Rectal smooth muscle tissue (tissue), 1 donor: ENCODE measurements at regions not wholly inside any gene's neighbourhood (a gene's known extent, or its start where the extent isn't known, plus 50 kb on each side); places are given as distances from the start of the nearest gene placed in this dataset.
A peak's percentile ranks its signal among the peaks of the same experiment; 100 is the strongest.

Experiments
- H3K27ac ChIP-seq: one replicate; pipeline ENCODE4 v1.7.0; 2013; ENCODE audit warnings: low read depth, low read length, inconsistent platforms
- H3K27me3 ChIP-seq: one replicate; pipeline ENCODE4 v1.7.0; 2013; ENCODE audit warnings: low read length; ENCODE audit not compliant: control insufficient read depth, insufficient read depth
- H3K36me3 ChIP-seq: one replicate; pipeline ENCODE4 v1.7.0; 2013; ENCODE audit warnings: low read length; ENCODE audit not compliant: control insufficient read depth, insufficient read depth
- H3K4me1 ChIP-seq: one replicate; pipeline ENCODE4 v1.7.0; 2013; ENCODE audit warnings: low read length; ENCODE audit not compliant: control insufficient read depth, insufficient read depth
- H3K4me3 ChIP-seq: one replicate; pipeline ENCODE4 v1.7.0; 2013; ENCODE audit warnings: low read length
- H3K9ac ChIP-seq: one replicate; pipeline ENCODE4 v1.7.0; 2013; ENCODE audit warnings: low read length

GRCh38 chr3:72494626-72495025, 353.6 kb downstream of the SHQ1 start:
- no peak overlapping the region for H3K4me3 ChIP-seq
- no peak overlapping the region for H3K27ac ChIP-seq
- H3K36me3 ChIP-seq = no peaks in the 10 kb centered on the region
- no peaks in the 10 kb centered on the region for H3K27me3 ChIP-seq
- no peak overlapping the region for H3K9ac ChIP-seq
- H3K4me1 ChIP-seq = peaks cover 2% of the 10 kb centered on the region

- Histone ChIP-seq H3K4me3 (no peak overlapping the region), H3K27ac (no peak overlapping the region), H3K9ac (no peak overlapping the region), H3K27me3 (no peaks in the 10 kb centered on the region), H3K4me1 (peaks cover 2% of the 10 kb centered on the region), H3K36me3 (no peaks in the 10 kb centered on the region)
These were observed 354.1 kb downstream of the SHQ1 start for GRCh38 chr3:72494130-72494529.

DNA sequence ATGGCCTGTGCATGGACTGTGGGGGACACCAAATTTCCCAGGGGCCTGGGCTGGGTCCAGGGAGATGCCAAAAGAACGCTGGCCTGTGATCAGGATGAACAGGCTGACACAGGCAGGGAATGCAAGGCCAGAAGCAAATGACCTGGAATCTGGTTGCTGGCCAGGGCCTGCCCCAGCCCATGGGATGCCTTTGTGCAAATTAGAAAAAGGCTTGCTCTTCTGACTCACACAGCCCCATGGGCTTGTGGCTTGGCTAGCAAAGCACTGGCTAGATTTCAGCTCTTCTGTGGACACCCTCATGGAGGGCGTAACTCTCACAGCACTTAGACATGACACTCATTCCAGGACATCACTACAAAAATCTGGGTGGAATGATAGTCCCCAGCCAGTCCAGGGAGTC, 356.0 kb downstream of the SHQ1 start:
- H3K27me3 ChIP-seq = no peaks in the 10 kb centered on the region
- H3K36me3 ChIP-seq = no peaks in the 10 kb centered on the region
- H3K4me3 ChIP-seq = no peak overlapping the region
- H3K27ac ChIP-seq = no peak overlapping the region
- peaks cover 7% of the 10 kb centered on the region for H3K4me1 ChIP-seq
- no peak overlapping the region for H3K9ac ChIP-seq

- Histone ChIP-seq H3K4me3 (no peak overlapping the region), H3K9ac (no peak overlapping the region), H3K27me3 (no peaks in the 10 kb centered on the region), H3K36me3 (no peaks in the 10 kb centered on the region), H3K4me1 (peaks cover 10% of the 10 kb centered on the region), H3K27ac (no peak overlapping the region)
These were observed 357.4 kb downstream of the SHQ1 start for GRCh38 chr3:72490688-72491435.

DNA sequence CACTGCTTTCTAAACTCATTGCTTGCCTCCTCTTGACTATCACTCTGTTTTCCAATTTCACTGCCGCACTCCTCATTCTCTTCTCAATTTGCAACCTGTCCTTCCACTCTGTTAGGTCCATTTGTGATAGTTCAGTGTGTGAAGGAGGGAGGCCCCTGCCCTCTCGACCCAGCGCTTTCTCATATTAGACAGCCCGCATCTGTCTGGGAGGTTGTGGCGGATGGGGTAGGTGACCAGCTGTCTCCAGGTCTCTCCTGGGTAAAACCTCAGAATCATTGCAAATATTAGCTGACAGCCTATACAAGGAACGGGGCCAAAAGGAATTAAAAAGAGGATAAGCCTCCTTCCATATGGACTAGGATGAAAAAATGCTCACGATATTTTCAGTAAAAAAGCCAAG, 358.3 kb downstream of the SHQ1 start:
- no peak overlapping the region for H3K27ac ChIP-seq
- no peak overlapping the region for H3K4me3 ChIP-seq
- H3K4me1 ChIP-seq = peaks cover 8% of the 10 kb centered on the region
- H3K27me3 ChIP-seq = no peaks in the 10 kb centered on the region
- H3K9ac ChIP-seq = no peak overlapping the region
- no peaks in the 10 kb centered on the region for H3K36me3 ChIP-seq

DNA sequence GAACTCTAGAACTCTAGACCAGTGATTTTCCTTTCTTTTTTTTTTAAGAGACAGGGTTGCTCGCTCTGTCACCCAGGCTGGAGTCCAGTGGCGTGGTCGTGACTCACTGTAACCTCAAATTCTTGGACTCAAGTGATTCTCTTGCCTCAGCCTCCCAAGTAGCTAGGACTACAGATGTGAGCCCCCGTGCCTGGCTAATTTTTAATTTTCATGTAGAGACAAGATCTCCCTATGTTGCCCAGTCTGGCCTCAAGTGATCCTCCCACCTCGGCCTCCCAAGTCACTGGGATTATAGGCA, 359.6 kb downstream of the SHQ1 start:
- Histone ChIP-seq H3K9ac (no peak overlapping the region), H3K4me1 (peaks cover 8% of the 10 kb centered on the region), H3K27me3 (no peaks in the 10 kb centered on the region), H3K36me3 (no peaks in the 10 kb centered on the region), H3K4me3 (no peak overlapping the region), H3K27ac (no peak overlapping the region)

GRCh38 chr3:72487946-72488737, 360.1 kb downstream of the SHQ1 start:
- Histone ChIP-seq H3K4me1 (peaks cover 8% of the 10 kb centered on the region), H3K27ac (no peak overlapping the region)

DNA sequence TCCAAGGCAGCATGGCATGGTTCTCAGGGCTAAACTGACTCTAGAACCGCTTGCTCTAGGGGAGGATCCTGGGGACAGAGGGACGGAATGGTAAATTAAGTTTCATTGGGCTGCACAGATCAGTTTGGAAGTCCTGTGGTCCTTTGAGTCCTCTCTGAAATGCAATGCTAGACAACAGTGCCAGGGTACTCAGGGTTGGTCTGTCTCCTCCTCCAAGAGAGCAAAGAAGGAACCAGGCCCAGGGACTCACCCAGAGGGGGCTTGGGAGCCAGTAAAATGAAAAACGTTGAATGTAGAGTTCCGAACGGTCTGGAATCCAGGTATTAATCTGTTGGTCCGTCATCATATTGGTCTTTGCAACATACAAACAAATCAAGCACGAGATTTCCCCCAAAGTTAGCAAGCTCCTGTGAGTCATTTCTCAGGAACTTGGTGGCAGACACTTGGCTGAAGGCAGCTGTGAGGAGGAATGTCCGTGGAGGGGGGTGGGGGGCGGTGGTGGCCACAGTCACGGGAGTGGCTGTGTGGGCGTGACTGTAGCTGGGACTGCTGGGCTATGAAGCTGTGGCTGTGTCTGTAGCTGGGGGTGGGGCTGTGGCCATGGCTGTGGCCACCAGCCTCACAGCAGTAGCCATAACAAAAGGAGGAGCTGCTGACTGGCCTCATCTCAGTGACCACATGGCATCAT, 361.0 kb downstream of the SHQ1 start:
- Histone ChIP-seq H3K4me3 (peak overlapping the region; percentile 25), H3K9ac (no peak overlapping the region), H3K27ac (no peak overlapping the region), H3K36me3 (no peaks in the 10 kb centered on the region), H3K4me1 (peaks cover 13% of the 10 kb centered on the region), H3K27me3 (no peaks in the 10 kb centered on the region)

More at GRCh38 chr3:72487946-72488737, 360.1 kb downstream of the SHQ1 start:
- H3K36me3 ChIP-seq = no peaks in the 10 kb centered on the region
- no peak overlapping the region for H3K9ac ChIP-seq
- no peaks in the 10 kb centered on the region for H3K27me3 ChIP-seq
- H3K4me3 ChIP-seq = peak overlapping the region; percentile 25

DNA sequence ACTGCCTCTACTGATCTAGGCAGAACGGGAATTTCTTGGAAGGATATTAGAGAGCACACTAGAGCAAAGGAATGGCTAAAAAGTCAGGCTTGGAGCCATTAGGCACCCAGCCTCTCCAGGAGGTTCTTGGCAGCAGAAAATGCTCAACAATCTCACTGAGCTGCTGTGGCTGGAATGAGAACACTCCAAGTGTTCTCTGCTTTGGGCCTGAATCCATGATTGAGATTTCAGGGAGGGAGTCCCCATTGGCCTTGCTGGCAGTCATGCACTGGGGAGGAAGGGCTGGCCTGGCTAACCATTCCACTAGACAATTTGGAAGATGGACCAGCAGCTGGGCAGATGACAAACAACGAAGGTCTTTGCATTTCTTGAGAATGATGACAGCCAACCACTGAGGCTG, 362.6 kb downstream of the SHQ1 start:
- no peak overlapping the region for H3K4me3 ChIP-seq
- no peaks in the 10 kb centered on the region for H3K27me3 ChIP-seq
- H3K4me1 ChIP-seq = peaks cover 13% of the 10 kb centered on the region
- no peak overlapping the region for H3K9ac ChIP-seq
- no peaks in the 10 kb centered on the region for H3K36me3 ChIP-seq
- H3K27ac ChIP-seq = no peak overlapping the region

GRCh38 chr3:72483554-72484104, 364.6 kb downstream of the SHQ1 start:
- Histone ChIP-seq H3K27me3 (no peaks in the 10 kb centered on the region), H3K4me3 (no peak overlapping the region), H3K4me1 (peaks cover 13% of the 10 kb centered on the region), H3K27ac (no peak overlapping the region), H3K9ac (no peak overlapping the region), H3K36me3 (no peaks in the 10 kb centered on the region)

GRCh38 chr3:72482589-72483321, 365.5 kb downstream of the SHQ1 start:
- Histone ChIP-seq H3K36me3 (no peaks in the 10 kb centered on the region), H3K9ac (no peak overlapping the region), H3K27ac (peak overlapping the region; percentile 34), H3K27me3 (no peaks in the 10 kb centered on the region), H3K4me1 (peaks cover 11% of the 10 kb centered on the region), H3K4me3 (peak overlapping the region; percentile 54)

DNA sequence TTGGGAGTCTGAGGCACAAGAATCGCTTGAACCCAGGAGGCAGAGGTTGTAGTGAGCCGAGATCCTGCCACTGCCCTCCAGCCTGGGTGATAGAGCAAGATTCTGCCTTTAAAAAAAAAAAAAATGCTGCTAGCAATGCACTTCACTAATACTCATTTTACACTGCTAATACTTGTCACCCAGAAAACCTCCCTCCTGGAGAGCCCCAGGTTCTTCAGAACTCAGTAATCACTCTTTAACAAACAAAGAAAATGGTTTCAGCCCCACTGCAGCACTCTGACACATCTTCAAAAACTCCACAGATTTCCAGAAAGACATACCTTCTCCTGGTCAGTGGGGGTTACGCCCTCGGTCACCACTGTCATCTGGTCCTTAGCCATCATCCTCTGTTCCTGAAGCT, 366.7 kb downstream of the SHQ1 start:
- Histone ChIP-seq H3K9ac (no peak overlapping the region), H3K27ac (no peak overlapping the region), H3K4me1 (peaks cover 5% of the 10 kb centered on the region), H3K27me3 (no peaks in the 10 kb centered on the region), H3K36me3 (no peaks in the 10 kb centered on the region), H3K4me3 (no peak overlapping the region)
